ENCODE measurements at regions not wholly inside any gene's neighbourhood (a gene's known extent, or its start where the extent isn't known, plus 50 kb on each side); places are given as distances from the start of the nearest gene placed in this dataset.

- FAIRE-seq (no peak), DNase-seq (ENCODE audit: low read depth, low spot score) (no peak)
- H3K27ac ChIP-seq (ENCODE audit: insufficient read depth, low read depth, low read length): no peak overlapping the region
Measured at GRCh38 chr13:76086729-76087128, 450.6 kb downstream of the LMO7 start.

GRCh38 chr13:76067850-76068249, 431.7 kb downstream of the LMO7 start:
- DNase-seq (ENCODE audit: low read depth, low spot score) (no peak), FAIRE-seq (no peak)
- H3K27ac ChIP-seq (ENCODE audit: insufficient read depth, low read depth, low read length): no peak overlapping the region
- H3K4me1 ChIP-seq (ENCODE audit: control insufficient read depth, extremely low read depth, insufficient read depth, low read length): no peaks in the 10 kb centered on the region
- ChIA-PET CTCF (no interaction called here), POLR2A (no interaction called here)
- H3K9me3 ChIP-seq (replicated peaks; ENCODE audit: control insufficient read depth, insufficient read depth, low read length): no peaks in the 10 kb centered on the region
- TF ChIP-seq POLR2AphosphoS5 (IDR thresholded peaks at IDR 0.05; ENCODE audit: insufficient read depth, low read depth, low read length): no peak
- no peak for TF ChIP-seq GATA2 (IDR thresholded peaks at IDR 0.05; ENCODE audit: insufficient read depth, insufficient read length, low read depth, low read length)
- TF ChIP-seq CTCF (IDR thresholded peaks at IDR 0.05; ENCODE audit: extremely low read depth in 1 of 2, insufficient read depth in 1 of 2, low read depth in 1 of 2, low read length in 2 of 2): no peak
- TF ChIP-seq JUN (IDR thresholded peaks at IDR 0.05; ENCODE audit: borderline replicate concordance, insufficient read depth, insufficient read length, low read depth): no peak
- TF ChIP-seq MAX (IDR thresholded peaks at IDR 0.05; ENCODE audit: insufficient read depth, insufficient read length): no peak
- TF ChIP-seq MYC (IDR thresholded peaks at IDR 0.05; ENCODE audit: low read depth, low read length): no peak
- no peak for TF ChIP-seq FOS (IDR thresholded peaks at IDR 0.05; ENCODE audit: borderline replicate concordance, insufficient read depth, low read length)
- no peak for TF ChIP-seq EZH2 (IDR thresholded peaks at IDR 0.05; ENCODE audit: borderline replicate concordance, low read depth, low read length, severe bottlenecking)
- TF ChIP-seq POLR2A (IDR thresholded peaks at IDR 0.05; ENCODE audit: low read depth, low read length): no peak
- no peaks in the 10 kb centered on the region for H3K9me1 ChIP-seq (replicated peaks; ENCODE audit: control insufficient read depth, extremely low read depth, insufficient read depth, low read length)
- no peaks in the 10 kb centered on the region for H3K27me3 ChIP-seq (ENCODE audit: control insufficient read depth in 2 of 2, insufficient read depth in 2 of 2, low read length in 2 of 2)
- intact Hi-C loops (cut with micrococcal nuclease): no loop called here
- no peaks in the 10 kb centered on the region for H3K36me3 ChIP-seq (ENCODE audit: control insufficient read depth in 2 of 2, extremely low read depth in 1 of 2, insufficient read depth in 2 of 2, low read length in 2 of 2)
- dilution Hi-C loops (cut with MboI; ENCODE audit: extremely low pct_ligation_motif_present, low sequenced_read_pairs): no loop called here
- no peak overlapping the region for H2AFZ ChIP-seq (ENCODE audit: low read depth, low read length)
- H3K79me2 ChIP-seq (ENCODE audit: control insufficient read depth, insufficient read depth, low read length): no peaks in the 10 kb centered on the region
- no peak overlapping the region for H3K9ac ChIP-seq (replicated peaks; ENCODE audit: extremely low read depth, insufficient read depth, low read length)
- no peak overlapping the region for H3K4me2 ChIP-seq (ENCODE audit: insufficient read depth, low read length)
- no peak overlapping the region for H3K4me3 ChIP-seq (replicated peaks in 1 of 3; ENCODE audit: insufficient read depth in 1 of 3, low read depth in 1 of 3, low read length in 3 of 3)
- H4K20me1 ChIP-seq (replicated peaks; ENCODE audit: control insufficient read depth, extremely low read depth, insufficient read depth, low read length): no peaks in the 10 kb centered on the region
- no TSS peak for BruUV-seq (replicated peaks)

More at GRCh38 chr13:76086729-76087128, 450.6 kb downstream of the LMO7 start:
- Histone ChIP-seq H3K36me3 (ENCODE audit: control insufficient read depth in 2 of 2, extremely low read depth in 1 of 2, insufficient read depth in 2 of 2, low read length in 2 of 2) (no peaks in the 10 kb centered on the region), H3K4me3 (replicated peaks in 1 of 3; ENCODE audit: insufficient read depth in 1 of 3, low read depth in 1 of 3, low read length in 3 of 3) (no peak overlapping the region), H3K4me2 (ENCODE audit: insufficient read depth, low read length) (no peak overlapping the region), H3K9me1 (replicated peaks; ENCODE audit: control insufficient read depth, extremely low read depth, insufficient read depth, low read length) (no peaks in the 10 kb centered on the region), H3K27me3 (ENCODE audit: control insufficient read depth in 2 of 2, insufficient read depth in 2 of 2, low read length in 2 of 2) (no peaks in the 10 kb centered on the region), H4K20me1 (replicated peaks; ENCODE audit: control insufficient read depth, extremely low read depth, insufficient read depth, low read length) (no peaks in the 10 kb centered on the region), H3K79me2 (ENCODE audit: control insufficient read depth, insufficient read depth, low read length) (no peaks in the 10 kb centered on the region), H2AFZ (ENCODE audit: low read depth, low read length) (no peak overlapping the region), H3K9me3 (replicated peaks; ENCODE audit: control insufficient read depth, insufficient read depth, low read length) (peaks cover 3% of the 10 kb centered on the region), H3K4me1 (ENCODE audit: control insufficient read depth, extremely low read depth, insufficient read depth, low read length) (no peaks in the 10 kb centered on the region), H3K9ac (replicated peaks; ENCODE audit: extremely low read depth, insufficient read depth, low read length) (no peak overlapping the region)
- BruUV-seq (replicated peaks): no TSS peak
- ChIA-PET POLR2A (no interaction called here), CTCF (no interaction called here)
- dilution Hi-C loops (cut with MboI; ENCODE audit: extremely low pct_ligation_motif_present, low sequenced_read_pairs): no loop called here
- TF ChIP-seq GATA2 (IDR thresholded peaks at IDR 0.05; ENCODE audit: insufficient read depth, insufficient read length, low read depth, low read length) (no peak), POLR2AphosphoS5 (IDR thresholded peaks at IDR 0.05; ENCODE audit: insufficient read depth, low read depth, low read length) (no peak), POLR2A (IDR thresholded peaks at IDR 0.05; ENCODE audit: low read depth, low read length) (no peak), FOS (IDR thresholded peaks at IDR 0.05; ENCODE audit: borderline replicate concordance, insufficient read depth, low read length) (no peak), JUN (IDR thresholded peaks at IDR 0.05; ENCODE audit: borderline replicate concordance, insufficient read depth, insufficient read length, low read depth) (no peak), MYC (IDR thresholded peaks at IDR 0.05; ENCODE audit: low read depth, low read length) (no peak)
- intact Hi-C loops (cut with micrococcal nuclease): no loop called here

All from endothelial cell of umbilical vein (primary cell).